HEK293T (cell line): ENCODE measurements at regions not wholly inside any gene's neighbourhood (a gene's known extent, or its start where the extent isn't known, plus 50 kb on each side); places are given as distances from the start of the nearest gene placed in this dataset.
"Not testable (repeated sequence)": the region's sequence is repeated elsewhere in the genome, so short reads cannot be mapped to it uniquely, and the experiment has no call there.

Source experiments
- CTCF ChIA-PET: fragments of 350-600 bp; formaldehyde crosslinking; extraction: SDS; loops from one replicate; lab custom pipeline; 2021; ENCODE audit warnings: antibody characterized with exemption, inconsistent platforms; lab: Yijun Ruan, JAX
- POLR2A ChIA-PET: fragments of 350-600 bp; formaldehyde crosslinking; extraction: SDS; loops from one replicate; lab custom pipeline; 2020; ENCODE audit warnings: antibody characterized with exemption, inconsistent platforms; lab: Yijun Ruan, JAX
- DNase-seq: peaks from one replicate; pipeline ENCODE4 v3.0.0; 2012; ENCODE audit warnings: mixed read lengths; ENCODE audit errors: extremely low spot score
- ARNT ChIP-seq: fragments of 450-650 bp; IDR thresholded peaks from 2 replicates; pipeline ENCODE4 v1.6.1; 2017; ENCODE audit warnings: mild to moderate bottlenecking
- BHLHE40 ChIP-seq: fragments of 450-650 bp; IDR thresholded peaks from 2 replicates; pipeline ENCODE4 v1.6.1; 2016; ENCODE audit warnings: mild to moderate bottlenecking, moderate library complexity, borderline replicate concordance
- CTBP1 ChIP-seq: fragments of 450-650 bp; IDR thresholded peaks from 2 replicates; pipeline ENCODE4 v1.6.1; 2016; ENCODE audit warnings: borderline replicate concordance
- ELF4 ChIP-seq: fragments of 450-650 bp; IDR thresholded peaks from 2 replicates; pipeline ENCODE4 v1.6.1; 2017; ENCODE audit warnings: antibody characterized with exemption
- FOXA1 ChIP-seq: fragments of 450-650 bp; IDR thresholded peaks from 2 replicates; pipeline ENCODE4 v1.6.1; 2016; ENCODE audit warnings: mild to moderate bottlenecking
- FOXK2 ChIP-seq: fragments of 450-650 bp; IDR thresholded peaks from 2 replicates; pipeline ENCODE4 v1.6.1; 2016; ENCODE audit warnings: mild to moderate bottlenecking
- FOXM1 ChIP-seq: fragments of 450-650 bp; IDR thresholded peaks from 2 replicates; pipeline ENCODE4 v1.6.1; 2017; ENCODE audit warnings: mild to moderate bottlenecking, borderline replicate concordance
- HDGF ChIP-seq: fragments of 450-650 bp; IDR thresholded peaks from 2 replicates; pipeline ENCODE4 v1.6.1; 2017; ENCODE audit warnings: antibody characterized with exemption, borderline replicate concordance
- L3MBTL2 ChIP-seq: fragments of 450-650 bp; conservative IDR thresholded peaks from 2 replicates; pipeline ENCODE4 v1.6.1; 2016; ENCODE audit warnings: mild to moderate bottlenecking
- LEF1 ChIP-seq: fragments of 450-650 bp; IDR thresholded peaks from 2 replicates; pipeline ENCODE4 v1.6.1; 2017; ENCODE audit warnings: mild to moderate bottlenecking, borderline replicate concordance
- NFRKB ChIP-seq: fragments of 450-650 bp; IDR thresholded peaks from 2 replicates; pipeline ENCODE4 v1.6.1; 2016; ENCODE audit warnings: mild to moderate bottlenecking, moderate library complexity
- SP1 ChIP-seq: fragments of 450-650 bp; IDR thresholded peaks from 2 replicates; pipeline ENCODE4 v1.6.1; 2017
- SUZ12 ChIP-seq: fragments of 450-650 bp; IDR thresholded peaks from 2 replicates; pipeline ENCODE4 v1.6.1; 2016; ENCODE audit warnings: mild to moderate bottlenecking
- TARDBP ChIP-seq: fragments of 450-650 bp; IDR thresholded peaks from 2 replicates; pipeline ENCODE4 v1.6.1; 2016
- ZNF384 ChIP-seq: fragments of 450-650 bp; IDR thresholded peaks from 2 replicates; pipeline ENCODE4 v1.6.1; 2016
- TF ChIP-seq, protein P1 (sequence below): fragments of 450-650 bp; IDR thresholded peaks from 2 replicates; pipeline ENCODE4 v1.6.1; 2016

DNA sequence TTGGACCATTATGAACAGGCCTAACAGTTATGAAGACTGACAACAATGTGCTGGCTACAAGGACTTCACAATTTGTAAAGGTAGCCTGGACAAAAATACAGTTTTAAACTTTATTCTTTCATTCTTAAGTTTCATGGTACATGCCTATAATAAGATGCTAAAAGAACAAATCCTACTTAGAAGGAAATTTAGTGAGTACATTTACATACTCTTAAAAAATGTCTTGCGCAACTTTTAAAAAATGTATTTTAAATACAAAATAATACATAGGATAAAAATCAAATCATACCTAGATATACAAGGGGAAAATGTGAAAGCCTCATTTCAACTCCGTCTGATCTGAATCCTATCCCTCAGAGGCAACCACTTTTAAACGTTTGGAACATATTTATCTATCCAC lies 200.7 kb upstream of the SPIN4 start:
- TF ChIP-seq HDGF = no peak
- no peak for TF ChIP-seq ARNT
- TF ChIP-seq L3MBTL2 = no peak
- TF ChIP-seq TARDBP = no peak
- DNase-seq = no peak
- ChIA-PET CTCF (no interaction called here), POLR2A (no interaction called here)

DNA sequence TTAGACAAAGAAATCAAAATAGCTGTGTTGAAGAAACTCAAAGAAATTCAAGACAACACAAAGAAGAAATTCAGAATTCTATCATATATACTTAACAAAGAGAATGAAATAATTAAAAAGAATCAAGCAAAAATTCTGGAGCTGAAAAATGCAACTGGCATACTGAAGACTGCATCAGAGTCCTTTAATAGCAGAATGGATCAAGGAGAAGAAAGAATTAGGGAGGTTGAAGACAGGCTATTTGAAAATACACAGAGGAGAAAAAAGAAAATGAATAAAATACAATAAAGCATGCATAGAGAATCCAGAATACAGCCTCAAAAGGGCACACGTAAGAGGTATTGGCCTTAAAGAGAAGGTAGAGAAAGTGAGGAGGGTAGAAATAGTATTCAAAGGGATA lies 179.5 kb upstream of the SPIN4 start:
- POLR2A ChIA-PET = no interaction called here
- TF ChIP-seq CTBP1 = no peak
- no peak for TF ChIP-seq HDGF
- TF ChIP-seq, protein P1, sequence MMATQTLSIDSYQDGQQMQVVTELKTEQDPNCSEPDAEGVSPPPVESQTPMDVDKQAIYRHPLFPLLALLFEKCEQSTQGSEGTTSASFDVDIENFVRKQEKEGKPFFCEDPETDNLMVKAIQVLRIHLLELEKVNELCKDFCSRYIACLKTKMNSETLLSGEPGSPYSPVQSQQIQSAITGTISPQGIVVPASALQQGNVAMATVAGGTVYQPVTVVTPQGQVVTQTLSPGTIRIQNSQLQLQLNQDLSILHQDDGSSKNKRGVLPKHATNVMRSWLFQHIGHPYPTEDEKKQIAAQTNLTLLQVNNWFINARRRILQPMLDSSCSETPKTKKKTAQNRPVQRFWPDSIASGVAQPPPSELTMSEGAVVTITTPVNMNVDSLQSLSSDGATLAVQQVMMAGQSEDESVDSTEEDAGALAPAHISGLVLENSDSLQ = no peak
- TF ChIP-seq NFRKB = no peak
- TF ChIP-seq TARDBP = no peak
- no peak for TF ChIP-seq FOXK2
- TF ChIP-seq LEF1 = no peak
- TF ChIP-seq FOXM1 = no peak
- TF ChIP-seq BHLHE40 = no peak
- TF ChIP-seq SP1 = no peak
- no peak for TF ChIP-seq ARNT
- no peak for TF ChIP-seq FOXA1
- no peak for TF ChIP-seq ZNF384
- TF ChIP-seq SUZ12 = no peak
- no peak for TF ChIP-seq L3MBTL2
- TF ChIP-seq ELF4 = no peak
- no peak for DNase-seq
- CTCF ChIA-PET = no interaction called here

DNA sequence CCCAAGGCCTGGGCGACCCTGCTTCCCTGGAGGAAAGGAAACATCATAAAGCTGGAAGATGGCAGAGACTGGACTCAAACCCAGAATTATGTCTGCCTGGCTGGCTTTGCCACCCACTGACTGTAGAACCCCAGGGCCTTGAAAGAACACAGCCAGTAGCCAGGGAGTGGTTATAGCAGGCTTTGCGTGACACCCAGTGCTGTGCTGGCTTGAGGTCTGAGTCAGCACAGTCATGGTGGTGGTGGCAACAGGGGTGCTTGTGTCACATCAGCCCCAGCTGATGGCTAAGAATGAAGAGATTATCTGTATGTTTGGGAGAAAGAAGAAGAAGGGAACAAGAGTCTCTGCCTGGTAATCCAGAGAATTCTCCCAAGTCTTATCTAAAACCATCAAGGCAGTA lies 178.8 kb upstream of the SPIN4 start:
- no peak for TF ChIP-seq TARDBP
- no peak for TF ChIP-seq ZNF384
- TF ChIP-seq HDGF = no peak
- TF ChIP-seq FOXK2 = no peak
- TF ChIP-seq L3MBTL2 = no peak
- no peak for TF ChIP-seq SP1
- no peak for TF ChIP-seq CTBP1
- no peak for TF ChIP-seq ARNT
- TF ChIP-seq BHLHE40 = no peak
- TF ChIP-seq NFRKB = no peak
- TF ChIP-seq ELF4 = no peak
- TF ChIP-seq SUZ12 = no peak
- ChIA-PET CTCF (no interaction called here), POLR2A (no interaction called here)
- no peak for DNase-seq

DNA sequence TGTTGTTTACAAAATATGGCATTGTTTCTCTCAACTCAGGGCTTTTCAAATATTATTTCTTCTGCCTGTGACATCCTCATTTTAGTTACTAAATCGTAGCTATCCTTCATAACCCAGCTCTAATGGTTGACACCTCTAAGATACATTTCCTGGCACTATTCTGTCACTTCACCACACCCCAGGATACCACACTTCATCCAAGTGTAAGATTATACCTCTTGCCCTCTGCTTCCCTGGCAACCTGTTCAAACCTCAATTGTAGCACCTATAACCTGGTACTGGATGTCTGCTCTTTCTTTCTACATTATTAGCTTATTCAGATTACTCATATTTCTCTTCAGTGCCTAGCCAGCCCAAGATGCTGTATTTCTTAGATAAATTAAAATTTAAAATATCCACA lies 175.7 kb upstream of the SPIN4 start:
- TF ChIP-seq CTBP1 = no peak
- no peak for TF ChIP-seq LEF1
- TF ChIP-seq ARNT = no peak
- no peak for TF ChIP-seq BHLHE40
- no peak for TF ChIP-seq ZNF384
- CTCF ChIA-PET = no interaction called here

DNA sequence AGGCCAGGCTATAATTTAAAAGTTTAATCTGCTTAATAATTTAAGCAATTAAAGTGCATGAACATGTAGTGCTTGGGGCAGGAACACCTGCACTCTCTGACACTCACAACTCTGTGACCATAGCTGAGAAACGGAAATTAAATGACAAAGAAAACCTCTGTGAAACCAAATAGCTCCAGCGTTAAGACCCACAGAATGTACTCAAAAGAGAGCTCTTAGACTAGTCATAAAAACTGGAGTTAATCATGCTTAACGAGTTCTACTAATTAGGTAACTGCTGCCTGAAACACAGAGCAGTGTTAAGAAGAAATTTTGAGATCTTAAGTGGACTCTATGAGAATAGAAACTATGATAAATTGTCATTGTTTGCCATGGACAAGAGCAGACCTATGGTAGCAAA lies 174.4 kb upstream of the SPIN4 start:
- TF ChIP-seq ARNT (no peak), BHLHE40 (no peak), L3MBTL2 (no peak), LEF1 (no peak), HDGF (no peak), CTBP1 (no peak), TARDBP (no peak), SUZ12 (no peak), FOXA1 (no peak), ZNF384 (no peak), NFRKB (no peak), ELF4 (no peak), FOXK2 (no peak), SP1 (no peak), FOXM1 (no peak)
- TF ChIP-seq, protein P1 = no peak
- POLR2A ChIA-PET = no interaction called here
- CTCF ChIA-PET = no interaction called here
- DNase-seq = no peak

More for the DNA sequence above, 175.7 kb upstream of the SPIN4 start:
- DNase-seq = no peak
- POLR2A ChIA-PET = no interaction called here

DNA sequence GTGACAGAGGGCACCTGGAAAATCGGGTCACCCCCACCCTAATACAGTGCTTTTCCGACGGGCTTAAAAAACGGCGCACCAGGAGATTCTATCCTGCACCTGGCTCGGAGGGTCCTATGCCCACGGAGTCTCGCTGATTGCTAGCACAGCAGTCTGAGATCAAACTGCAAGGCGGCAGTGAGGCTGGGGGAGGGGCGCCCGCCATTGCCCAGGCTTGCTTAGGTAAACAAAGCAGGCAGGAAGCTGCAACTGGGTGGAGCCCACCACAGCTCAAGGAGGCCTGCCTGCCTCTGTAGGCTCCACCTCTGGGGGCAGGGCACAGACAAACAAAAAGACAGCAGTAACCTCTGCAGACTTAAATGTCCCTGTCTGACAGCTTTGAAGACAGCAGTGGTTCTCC lies 168.2 kb upstream of the SPIN4 start:
- POLR2A ChIA-PET = interaction anchor here (0.6 kb wide), 1 partner anchor 210 kb away, joined by 5 read pairs; no protein-coding TSS in a partner anchor
- CTCF ChIA-PET, DNase-seq: not testable (repeated sequence)

DNA sequence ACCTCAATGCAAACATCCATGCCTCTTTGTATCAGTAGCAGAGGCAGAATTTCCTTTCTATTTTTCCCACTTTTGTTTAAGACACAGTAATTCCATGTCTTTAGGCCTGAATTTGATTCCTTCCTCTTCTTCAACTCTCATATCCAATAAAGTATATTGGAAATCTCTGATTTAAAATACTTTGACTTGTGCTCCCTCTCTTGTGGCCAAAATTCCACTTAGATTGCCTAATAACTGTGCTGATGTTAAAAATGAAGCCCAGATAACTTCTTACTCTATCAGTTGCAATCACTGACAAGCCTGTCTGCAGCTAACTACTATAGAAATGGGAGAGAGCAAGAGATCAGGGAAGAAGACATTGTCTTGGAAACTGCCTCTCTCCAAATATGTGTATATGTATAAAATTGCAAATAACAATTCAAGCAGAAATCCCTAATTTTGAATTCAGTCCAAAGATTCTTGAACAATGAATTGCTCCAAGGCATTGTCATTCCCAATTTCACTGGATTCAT lies 163.5 kb upstream of the SPIN4 start:
- ChIA-PET CTCF (no interaction called here), POLR2A (no interaction called here)
- no peak for TF ChIP-seq FOXM1
- no peak for DNase-seq

DNA sequence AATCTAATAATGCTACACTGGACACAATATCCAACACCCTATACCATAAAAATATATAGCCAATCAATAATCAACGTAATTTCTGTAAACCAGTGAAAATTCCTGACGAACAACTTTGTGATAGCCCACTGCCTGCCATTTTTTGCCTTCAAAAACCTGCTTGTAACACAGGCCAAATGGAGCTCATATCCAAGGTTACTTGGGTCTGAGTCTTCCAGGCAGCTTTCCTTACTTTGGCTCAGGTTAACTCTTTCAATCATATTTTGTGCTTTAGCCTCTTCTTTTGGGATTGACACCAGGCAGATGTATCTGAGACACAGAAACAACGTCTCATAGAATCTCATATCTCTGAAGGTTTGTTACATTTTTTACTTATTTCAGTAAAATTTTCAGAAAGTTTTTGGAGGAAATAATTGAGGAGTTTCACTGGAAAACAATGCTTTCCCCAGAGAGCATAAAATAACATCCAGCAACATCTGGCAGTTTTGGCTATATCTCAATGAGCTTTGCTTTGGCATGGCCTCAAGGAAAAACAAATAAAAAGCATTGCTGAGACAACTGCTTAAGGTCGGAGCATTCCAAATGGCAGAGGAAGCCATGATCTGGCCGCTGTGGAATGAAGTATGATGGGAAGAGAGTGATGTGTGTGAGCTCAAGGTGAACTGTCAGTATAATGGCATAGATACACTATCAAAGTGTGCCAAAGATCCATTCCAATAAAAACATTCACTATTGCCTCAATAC lies 162.9 kb upstream of the SPIN4 start:
- ChIA-PET CTCF (no interaction called here), POLR2A (no interaction called here)
- no peak for DNase-seq
- no peak for TF ChIP-seq FOXM1
- TF ChIP-seq NFRKB = no peak
- TF ChIP-seq L3MBTL2 = no peak
- no peak for TF ChIP-seq ZNF384
- no peak for TF ChIP-seq CTBP1
- no peak for TF ChIP-seq LEF1
- no peak for TF ChIP-seq ARNT
